ENCODE measurements at regions not wholly inside any gene's neighbourhood (a gene's known extent, or its start where the extent isn't known, plus 50 kb on each side); places are given as distances from the start of the nearest gene placed in this dataset.
A peak's percentile ranks its signal among the peaks of the same experiment; 100 is the strongest.

DNA sequence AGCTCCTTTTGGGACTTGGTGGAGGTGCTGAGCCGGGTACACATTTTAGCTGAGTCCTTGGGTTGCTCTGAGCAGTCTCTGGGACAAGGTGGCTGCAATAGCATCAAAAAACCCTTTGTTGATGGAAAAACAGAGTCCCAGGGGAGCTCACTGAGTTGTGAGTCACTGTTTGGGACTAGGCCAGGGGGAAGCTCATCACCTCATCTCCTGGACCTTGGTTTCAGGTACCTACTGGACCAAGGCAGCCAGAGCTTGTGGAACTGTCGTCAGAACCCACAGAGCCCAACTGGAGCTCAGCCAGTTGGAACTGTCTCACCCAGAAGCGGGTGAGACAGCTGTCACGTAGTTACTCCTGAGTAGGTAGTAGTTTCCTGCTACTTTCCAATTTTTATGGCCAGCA, 146.7 kb downstream of the HLX start:
- TF ChIP-seq, protein P1, sequence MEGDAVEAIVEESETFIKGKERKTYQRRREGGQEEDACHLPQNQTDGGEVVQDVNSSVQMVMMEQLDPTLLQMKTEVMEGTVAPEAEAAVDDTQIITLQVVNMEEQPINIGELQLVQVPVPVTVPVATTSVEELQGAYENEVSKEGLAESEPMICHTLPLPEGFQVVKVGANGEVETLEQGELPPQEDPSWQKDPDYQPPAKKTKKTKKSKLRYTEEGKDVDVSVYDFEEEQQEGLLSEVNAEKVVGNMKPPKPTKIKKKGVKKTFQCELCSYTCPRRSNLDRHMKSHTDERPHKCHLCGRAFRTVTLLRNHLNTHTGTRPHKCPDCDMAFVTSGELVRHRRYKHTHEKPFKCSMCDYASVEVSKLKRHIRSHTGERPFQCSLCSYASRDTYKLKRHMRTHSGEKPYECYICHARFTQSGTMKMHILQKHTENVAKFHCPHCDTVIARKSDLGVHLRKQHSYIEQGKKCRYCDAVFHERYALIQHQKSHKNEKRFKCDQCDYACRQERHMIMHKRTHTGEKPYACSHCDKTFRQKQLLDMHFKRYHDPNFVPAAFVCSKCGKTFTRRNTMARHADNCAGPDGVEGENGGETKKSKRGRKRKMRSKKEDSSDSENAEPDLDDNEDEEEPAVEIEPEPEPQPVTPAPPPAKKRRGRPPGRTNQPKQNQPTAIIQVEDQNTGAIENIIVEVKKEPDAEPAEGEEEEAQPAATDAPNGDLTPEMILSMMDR (IDR thresholded peaks at IDR 0.05; ENCODE audit: low read depth, low read length), result no peak
- no peak overlapping the region for H3K4me3 ChIP-seq (ENCODE audit: low read depth, low read length)

DNA sequence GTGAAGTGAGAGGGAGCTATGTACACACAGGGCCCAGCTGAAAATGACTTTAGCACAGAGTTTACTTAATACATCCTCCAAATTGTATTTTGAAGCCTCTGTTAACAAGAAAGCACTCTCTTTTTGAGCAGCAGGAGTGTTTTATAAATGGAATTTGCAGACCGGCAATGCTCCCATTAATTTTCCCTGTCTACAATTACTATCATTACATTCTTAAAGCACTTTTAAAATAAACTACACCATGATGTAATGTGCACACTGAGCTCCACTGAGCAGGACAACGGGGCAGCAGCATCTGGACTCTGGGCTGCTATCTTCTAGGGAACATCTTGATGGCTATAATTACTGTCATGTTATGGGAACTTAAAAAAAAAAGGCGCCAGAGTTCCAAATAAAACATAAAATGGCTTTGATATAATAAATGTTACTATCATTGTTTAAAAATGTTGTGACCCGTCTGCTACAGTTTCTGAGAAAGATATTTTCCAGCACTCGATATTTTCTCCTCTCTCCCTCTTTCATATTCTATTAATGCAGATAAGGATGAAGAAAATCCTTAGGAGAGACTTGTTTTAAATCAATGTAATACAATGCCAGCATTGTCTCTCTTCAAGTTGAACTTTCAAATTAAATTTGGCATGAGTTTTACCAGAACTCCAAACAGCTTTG, 150.9 kb downstream of the HLX start:
- H3K4me3 ChIP-seq (ENCODE audit: low read depth, low read length), result no peak overlapping the region
- TF ChIP-seq, protein P1 (IDR thresholded peaks at IDR 0.05; ENCODE audit: low read depth, low read length), result no peak

DNA sequence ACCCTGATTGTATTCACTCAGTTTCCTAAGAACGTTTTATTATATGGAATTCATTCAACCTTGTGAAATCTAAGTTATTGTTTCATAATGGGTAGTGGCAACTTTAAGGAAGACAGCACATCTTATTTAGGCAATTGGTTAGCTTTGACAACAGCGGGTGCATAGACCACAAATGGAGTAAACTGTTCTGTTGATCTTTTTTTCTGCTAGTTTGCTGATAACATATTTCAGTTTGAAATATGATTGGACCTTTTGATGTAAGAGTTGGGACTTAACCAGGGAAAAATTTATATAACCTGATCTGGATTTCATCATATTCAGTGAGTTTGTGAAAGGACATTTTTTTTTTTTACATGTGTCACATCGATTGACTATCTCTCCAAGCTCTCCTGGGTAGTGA, 151.7 kb downstream of the HLX start:
- TF ChIP-seq, protein P1 (IDR thresholded peaks at IDR 0.05; ENCODE audit: low read depth, low read length), result no peak
- no peak overlapping the region for H3K4me3 ChIP-seq (ENCODE audit: low read depth, low read length)

DNA sequence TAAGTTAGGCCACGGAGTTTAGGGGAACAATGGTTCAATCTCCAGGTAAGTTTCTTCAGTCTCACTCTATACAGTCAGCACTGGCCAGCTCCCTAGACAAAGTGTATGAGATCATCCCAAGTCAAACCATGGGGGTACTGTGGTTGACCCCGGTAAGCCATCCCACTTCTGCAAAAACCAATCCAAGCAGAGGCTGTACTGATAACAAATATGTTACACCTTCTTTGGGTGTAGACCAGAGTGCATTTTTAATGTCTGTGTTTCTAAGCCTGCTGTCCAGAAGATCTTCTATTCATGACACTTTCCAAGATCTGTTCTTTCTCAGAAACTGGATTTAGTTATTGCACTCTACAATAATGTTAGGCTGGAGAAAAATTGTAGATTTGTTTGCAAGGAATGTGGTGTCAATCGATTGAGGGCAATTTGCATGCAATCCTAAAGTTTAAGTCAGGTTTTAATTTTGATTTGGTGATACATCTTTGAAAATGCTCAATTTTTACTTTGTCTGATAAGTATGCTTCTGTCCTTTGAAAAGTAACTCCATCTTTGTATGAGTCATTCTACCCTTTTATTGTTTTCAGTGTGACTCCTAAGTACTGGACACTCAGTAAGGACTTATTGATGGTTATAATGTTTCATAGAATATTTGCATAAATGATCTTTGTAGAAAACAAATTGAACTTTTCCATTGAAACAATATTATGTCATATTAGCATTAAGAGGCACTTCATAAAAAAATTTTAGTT, 152.4 kb downstream of the HLX start:
- TF ChIP-seq, protein P1 (IDR thresholded peaks at IDR 0.05; ENCODE audit: low read depth, low read length), result no peak
- no peak overlapping the region for H3K4me3 ChIP-seq (ENCODE audit: low read depth, low read length)

DNA sequence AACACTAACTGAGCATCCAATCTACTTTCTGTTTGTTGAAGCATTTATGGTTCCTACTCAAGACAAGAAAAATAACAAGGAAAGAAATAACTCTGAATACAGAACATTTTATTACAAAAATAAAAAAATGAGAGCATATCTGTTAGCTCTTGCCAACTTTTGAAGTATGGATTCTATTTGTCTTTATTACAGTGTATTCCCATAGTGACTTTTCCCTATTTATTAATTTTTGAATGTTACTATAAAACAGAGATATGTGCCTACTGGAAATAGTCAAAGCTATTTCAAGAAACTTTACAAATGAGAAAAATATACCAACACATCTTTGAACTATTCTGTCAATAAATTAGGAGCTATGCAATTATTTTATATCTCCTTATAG, 153.0 kb downstream of the HLX start:
- no peak overlapping the region for H3K4me3 ChIP-seq (ENCODE audit: low read depth, low read length)
- TF ChIP-seq, protein P1 (IDR thresholded peaks at IDR 0.05; ENCODE audit: low read depth, low read length), result no peak

DNA sequence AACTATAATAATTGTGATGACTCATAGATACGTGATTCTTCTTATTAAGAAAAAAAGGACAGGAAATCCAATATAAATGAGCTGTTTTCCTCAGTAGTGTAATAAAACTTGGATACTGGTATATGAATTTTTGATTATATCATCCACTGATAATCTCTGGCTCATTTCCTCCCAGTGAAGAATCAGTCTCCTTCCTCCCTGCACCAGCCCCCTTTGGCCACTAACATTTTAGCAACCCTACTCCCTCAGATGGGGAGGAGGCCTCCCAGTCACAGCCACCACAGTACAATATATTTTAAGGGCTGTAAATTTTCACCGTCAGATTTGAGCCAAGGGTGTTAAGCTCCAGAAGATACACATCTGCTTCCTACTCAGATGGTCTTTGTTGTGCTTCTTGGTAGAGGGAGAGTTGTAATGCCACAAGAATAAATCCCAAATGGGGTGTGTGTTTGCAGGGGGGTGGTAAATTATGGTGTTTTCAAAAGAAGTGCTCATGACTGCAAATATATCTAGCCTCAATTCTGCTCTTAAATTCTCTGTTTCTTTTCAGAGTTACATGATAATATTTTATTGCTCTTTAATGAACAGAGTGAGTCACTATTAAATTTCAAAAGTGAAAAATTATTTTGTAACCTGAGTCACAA, 153.5 kb downstream of the HLX start:
- TF ChIP-seq, protein P1 (IDR thresholded peaks at IDR 0.05; ENCODE audit: low read depth, low read length), result no peak
- no peak overlapping the region for H3K4me3 ChIP-seq (ENCODE audit: low read depth, low read length)

DNA sequence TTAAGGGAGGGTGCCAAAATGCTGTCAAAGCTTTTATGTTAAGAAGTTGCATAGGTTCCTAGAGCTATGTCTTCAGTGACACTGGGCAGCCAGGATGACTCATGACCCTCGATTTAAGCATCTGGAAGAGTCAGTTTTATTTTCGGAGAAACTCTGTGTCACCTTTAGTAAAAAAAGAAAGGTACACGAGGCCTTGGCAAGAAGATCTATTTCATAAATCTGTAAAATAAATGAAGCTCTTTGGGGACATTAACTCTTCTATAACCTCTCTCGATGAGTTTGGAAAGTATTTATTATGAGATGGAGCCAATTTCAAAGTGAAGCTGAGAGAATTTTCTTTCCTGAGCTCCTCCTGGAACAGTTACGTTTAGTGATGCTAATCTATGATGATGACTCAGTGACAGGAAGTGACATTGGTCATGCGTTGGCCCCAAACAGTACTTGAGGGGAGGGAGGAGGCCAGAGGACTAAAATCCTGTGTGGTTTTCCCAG, 156.5 kb downstream of the HLX start:
- 0 out of 2 replicates have a peak overlapping the region, but pooled peaks have one; percentile 8 for H3K4me3 ChIP-seq (ENCODE audit: low read depth, low read length)
- TF ChIP-seq, protein P1 (IDR thresholded peaks at IDR 0.05; ENCODE audit: low read depth, low read length), result no peak
